ENCODE measurements at regions not wholly inside any gene's neighbourhood (a gene's known extent, or its start where the extent isn't known, plus 50 kb on each side); places are given as distances from the start of the nearest gene placed in this dataset.
"Not testable (repeated sequence)": the region's sequence is repeated elsewhere in the genome, so short reads cannot be mapped to it uniquely, and the experiment has no call there.

DNA sequence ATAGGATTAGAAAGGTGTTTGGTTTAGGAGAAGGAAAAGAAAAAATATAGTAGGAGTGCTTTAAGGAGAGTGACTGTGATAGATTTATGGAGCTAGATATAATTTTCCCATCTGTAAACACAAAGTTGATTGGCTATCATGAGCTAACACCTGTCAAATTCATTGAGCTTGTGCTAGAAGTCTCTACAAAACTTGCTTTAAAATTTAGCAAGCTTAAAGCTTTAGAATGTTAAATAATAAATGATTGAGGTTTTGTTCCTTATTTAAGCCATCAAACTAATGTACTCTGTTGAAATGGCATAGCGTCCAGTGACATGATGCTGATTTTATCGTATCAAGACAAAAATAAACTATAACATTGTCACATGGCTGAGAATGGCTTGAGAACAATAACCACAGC, 1497.4 kb upstream of the DDX18 start:
- H3K27ac ChIP-seq = no peak overlapping the region
- no peak overlapping the region for H3K4me3 ChIP-seq
- DNase-seq = no peak
- no peaks in the 10 kb centered on the region for H3K27me3 ChIP-seq
- WGBS, 2 donors = 56% methylated on average over 2 of the region's 2 CpGs
- H3K9me3 ChIP-seq = no peaks in the 10 kb centered on the region
- no peaks in the 10 kb centered on the region for H3K36me3 ChIP-seq (replicated peaks in 1 of 2; ENCODE audit: insufficient read depth in 1 of 2, low read depth in 2 of 2)
- TF ChIP-seq, protein P1, sequence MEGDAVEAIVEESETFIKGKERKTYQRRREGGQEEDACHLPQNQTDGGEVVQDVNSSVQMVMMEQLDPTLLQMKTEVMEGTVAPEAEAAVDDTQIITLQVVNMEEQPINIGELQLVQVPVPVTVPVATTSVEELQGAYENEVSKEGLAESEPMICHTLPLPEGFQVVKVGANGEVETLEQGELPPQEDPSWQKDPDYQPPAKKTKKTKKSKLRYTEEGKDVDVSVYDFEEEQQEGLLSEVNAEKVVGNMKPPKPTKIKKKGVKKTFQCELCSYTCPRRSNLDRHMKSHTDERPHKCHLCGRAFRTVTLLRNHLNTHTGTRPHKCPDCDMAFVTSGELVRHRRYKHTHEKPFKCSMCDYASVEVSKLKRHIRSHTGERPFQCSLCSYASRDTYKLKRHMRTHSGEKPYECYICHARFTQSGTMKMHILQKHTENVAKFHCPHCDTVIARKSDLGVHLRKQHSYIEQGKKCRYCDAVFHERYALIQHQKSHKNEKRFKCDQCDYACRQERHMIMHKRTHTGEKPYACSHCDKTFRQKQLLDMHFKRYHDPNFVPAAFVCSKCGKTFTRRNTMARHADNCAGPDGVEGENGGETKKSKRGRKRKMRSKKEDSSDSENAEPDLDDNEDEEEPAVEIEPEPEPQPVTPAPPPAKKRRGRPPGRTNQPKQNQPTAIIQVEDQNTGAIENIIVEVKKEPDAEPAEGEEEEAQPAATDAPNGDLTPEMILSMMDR (IDR thresholded peaks at IDR 0.05) = no peak
- TF ChIP-seq POLR2A (IDR thresholded peaks at IDR 0.05) = no peak
- H3K4me1 ChIP-seq = no peaks in the 10 kb centered on the region
- ATAC-seq = no peak
- intact Hi-C loops (cut with DNase I) = no loop called here

DNA sequence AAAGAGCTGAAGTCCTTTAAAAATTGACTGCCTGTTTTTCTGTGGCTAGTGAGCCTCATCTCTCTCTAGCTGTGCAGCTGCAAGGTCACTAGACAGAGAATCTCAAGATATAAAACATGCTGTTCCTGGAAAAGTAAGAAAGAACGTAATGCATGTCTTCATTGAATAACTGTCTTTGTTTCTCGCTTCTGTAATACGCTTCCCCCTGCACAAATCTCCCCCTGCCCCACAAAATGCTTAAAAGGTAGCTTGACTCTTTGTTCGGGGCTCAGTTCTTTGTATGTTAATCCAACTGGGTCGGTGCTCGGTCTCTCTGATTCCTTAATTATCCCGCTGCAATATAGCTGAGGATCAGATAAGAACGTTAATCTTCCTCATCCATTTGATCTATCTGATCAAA, 1495.9 kb upstream of the DDX18 start:
- not testable (repeated sequence) for ATAC-seq

DNA sequence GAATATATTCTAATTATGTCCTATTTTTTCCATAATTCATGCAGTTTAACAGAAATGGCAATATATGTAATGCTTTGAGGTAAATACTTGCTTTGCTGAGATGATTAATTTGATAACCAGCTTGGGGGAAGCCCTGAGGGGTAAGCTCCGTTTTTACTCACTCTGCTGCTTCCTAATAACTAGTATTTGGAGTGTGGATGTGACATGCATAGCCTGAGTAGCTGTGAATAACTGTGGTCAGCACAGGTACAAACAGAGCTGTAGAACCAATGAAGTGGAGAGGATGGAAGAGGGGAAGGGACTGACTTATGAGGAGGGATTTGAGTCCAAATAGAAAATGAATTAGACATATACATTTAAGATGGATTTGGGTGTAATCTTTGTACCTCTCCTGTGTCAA, 1495.5 kb upstream of the DDX18 start:
- ATAC-seq (no peak), DNase-seq (no peak)
- Histone ChIP-seq H3K36me3 (replicated peaks in 1 of 2; ENCODE audit: insufficient read depth in 1 of 2, low read depth in 2 of 2) (no peaks in the 10 kb centered on the region), H3K4me3 (no peak overlapping the region), H3K27me3 (no peaks in the 10 kb centered on the region), H3K4me1 (no peaks in the 10 kb centered on the region), H3K9me3 (no peaks in the 10 kb centered on the region), H3K27ac (no peak overlapping the region)
- intact Hi-C loops (cut with DNase I) = no loop called here
- 5% methylated on average over 1 of the region's 1 CpG for WGBS, 2 donors
- TF ChIP-seq, protein P1 (IDR thresholded peaks at IDR 0.05) = no peak
- TF ChIP-seq POLR2A (IDR thresholded peaks at IDR 0.05) = no peak

More for the DNA sequence above, 1495.9 kb upstream of the DDX18 start:
- intact Hi-C loops (cut with DNase I); H3K4me1 ChIP-seq; H3K27me3 ChIP-seq; H3K9me3 ChIP-seq; H3K4me3 ChIP-seq; DNase-seq; H3K27ac ChIP-seq; H3K36me3 ChIP-seq (replicated peaks in 1 of 2; ENCODE audit: insufficient read depth in 1 of 2, low read depth in 2 of 2): not testable (repeated sequence)
- 54 to 61% methylated on average over 8 of the region's 8 CpGs for WGBS, 2 donors

DNA sequence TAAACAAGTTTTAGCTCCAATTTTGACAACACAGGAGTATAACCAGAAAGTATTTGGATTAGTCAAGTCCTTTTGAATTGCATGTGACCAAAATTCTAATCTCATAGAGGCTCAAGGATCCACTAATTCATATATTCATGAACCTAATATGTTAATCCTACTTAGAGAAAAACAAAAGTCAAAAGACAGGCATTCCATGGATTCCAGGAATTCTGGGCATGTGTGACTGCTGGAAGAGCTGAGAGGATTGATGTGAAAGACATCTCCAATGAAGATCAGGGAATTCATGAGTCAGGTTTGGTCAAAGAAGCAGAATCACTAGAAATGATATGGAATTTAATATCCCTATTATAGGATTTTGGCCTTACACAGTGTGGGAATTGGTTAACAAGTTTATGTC, 1494.6 kb upstream of the DDX18 start:
- Histone ChIP-seq H3K27me3 (no peaks in the 10 kb centered on the region), H3K4me1 (no peaks in the 10 kb centered on the region), H3K36me3 (replicated peaks in 1 of 2; ENCODE audit: insufficient read depth in 1 of 2, low read depth in 2 of 2) (no peaks in the 10 kb centered on the region), H3K27ac (no peak overlapping the region), H3K9me3 (no peaks in the 10 kb centered on the region), H3K4me3 (no peak overlapping the region)
- TF ChIP-seq, protein P1 (IDR thresholded peaks at IDR 0.05) = no peak
- no peak for TF ChIP-seq POLR2A (IDR thresholded peaks at IDR 0.05)
- ATAC-seq = no peak
- intact Hi-C loops (cut with DNase I) = no loop called here
- DNase-seq = no peak

DNA sequence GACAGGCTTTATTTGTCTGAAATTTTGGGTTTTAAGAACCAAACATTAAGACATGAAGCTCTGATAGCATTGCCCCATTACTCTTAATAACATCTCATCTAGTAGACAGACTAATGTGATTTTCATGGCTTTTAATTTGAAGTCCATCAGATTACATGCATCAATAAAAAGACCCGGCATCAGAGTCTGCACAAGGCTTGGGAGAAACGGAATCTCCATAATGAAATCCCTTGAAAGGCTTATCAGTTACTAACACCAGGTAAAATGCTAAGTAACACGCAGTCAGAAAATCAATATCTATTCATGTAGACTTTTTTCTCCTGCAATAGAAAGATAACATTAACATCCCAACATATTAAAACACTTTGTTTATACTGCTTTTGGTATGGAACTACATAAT, 1485.2 kb upstream of the DDX18 start:
- DNase-seq (no peak), ATAC-seq (no peak)
- WGBS, 2 donors = 9 to 17% methylated on average over 3 of the region's 3 CpGs
- Histone ChIP-seq H3K27ac (no peak overlapping the region), H3K36me3 (replicated peaks in 1 of 2; ENCODE audit: insufficient read depth in 1 of 2, low read depth in 2 of 2) (no peaks in the 10 kb centered on the region), H3K4me3 (no peak overlapping the region), H3K27me3 (no peaks in the 10 kb centered on the region), H3K4me1 (no peaks in the 10 kb centered on the region), H3K9me3 (no peaks in the 10 kb centered on the region)
- intact Hi-C loops (cut with DNase I) = no loop called here
- TF ChIP-seq, protein P1 (IDR thresholded peaks at IDR 0.05) = no peak
- no peak for TF ChIP-seq POLR2A (IDR thresholded peaks at IDR 0.05)

Measured in body of pancreas (tissue), 4 donors.